HG02852 (cell line): ENCODE measurements at regions not wholly inside any gene's neighbourhood (a gene's known extent, or its start where the extent isn't known, plus 50 kb on each side); places are given as distances from the start of the nearest gene placed in this dataset.

Experiments used
- ATAC-seq: cut with Tn5 transposase; IDR thresholded peaks from one replicate; pipeline ENCODE4 v1.9.1; 2021; ENCODE audit warnings: mild to moderate bottlenecking, moderate library complexity; ENCODE audit not compliant: unreplicated experiment

- no peak for ATAC-seq
These were observed 113.2 kb upstream of the ERCC6L2 start for GRCh38 chr9:95762322-95762721.

GRCh38 chr9:95760791-95761190, 114.7 kb upstream of the ERCC6L2 start:
- ATAC-seq = no peak

GRCh38 chr9:95757439-95757838, 118.1 kb upstream of the ERCC6L2 start:
- ATAC-seq = no peak

- ATAC-seq = no peak
These were observed 118.5 kb upstream of the ERCC6L2 start for GRCh38 chr9:95756986-95757385.

- ATAC-seq = no peak
These were observed 119.4 kb upstream of the ERCC6L2 start for GRCh38 chr9:95756101-95756500.

- ATAC-seq = no peak
These were observed 120.1 kb upstream of the ERCC6L2 start for GRCh38 chr9:95755421-95755730.

GRCh38 chr9:95754533-95755420, 120.7 kb upstream of the ERCC6L2 start:
- ATAC-seq = no peak

- ATAC-seq = no peak
These were observed 121.6 kb upstream of the ERCC6L2 start for GRCh38 chr9:95753762-95754465.

GRCh38 chr9:95752129-95752731, 123.3 kb upstream of the ERCC6L2 start:
- no peak for ATAC-seq

GRCh38 chr9:95751520-95751790, 124.0 kb upstream of the ERCC6L2 start:
- no peak for ATAC-seq

- no peak for ATAC-seq
These were observed 124.6 kb upstream of the ERCC6L2 start for GRCh38 chr9:95750725-95751519.

- no peak for ATAC-seq
These were observed 126.0 kb upstream of the ERCC6L2 start for GRCh38 chr9:95749493-95749892.

- no peak for ATAC-seq
These were observed 128.9 kb upstream of the ERCC6L2 start for GRCh38 chr9:95746408-95747180.

- ATAC-seq = no peak
These were observed 132.7 kb upstream of the ERCC6L2 start for GRCh38 chr9:95742821-95743220.

- no peak for ATAC-seq
These were observed 133.9 kb upstream of the ERCC6L2 start for GRCh38 chr9:95741631-95742030.

GRCh38 chr9:95740217-95741004, 135.1 kb upstream of the ERCC6L2 start:
- ATAC-seq = no peak

GRCh38 chr9:95738438-95738837, 137.1 kb upstream of the ERCC6L2 start:
- ATAC-seq = no peak

- no peak for ATAC-seq
These were observed 138.5 kb upstream of the ERCC6L2 start for GRCh38 chr9:95736891-95737522.

GRCh38 chr9:95736370-95736769, 139.1 kb upstream of the ERCC6L2 start:
- no peak for ATAC-seq
